Putamen (tissue), 1 donor: ENCODE measurements at regions not wholly inside any gene's neighbourhood (a gene's known extent, or its start where the extent isn't known, plus 50 kb on each side); places are given as distances from the start of the nearest gene placed in this dataset.
"Not testable (repeated sequence)": the region's sequence is repeated elsewhere in the genome, so short reads cannot be mapped to it uniquely, and the experiment has no call there.

Experiments used
- DNase-seq: peaks from one replicate; pipeline ENCODE4 v3.0.0-alpha.2; 2016; ENCODE audit warnings: low spot score

DNA sequence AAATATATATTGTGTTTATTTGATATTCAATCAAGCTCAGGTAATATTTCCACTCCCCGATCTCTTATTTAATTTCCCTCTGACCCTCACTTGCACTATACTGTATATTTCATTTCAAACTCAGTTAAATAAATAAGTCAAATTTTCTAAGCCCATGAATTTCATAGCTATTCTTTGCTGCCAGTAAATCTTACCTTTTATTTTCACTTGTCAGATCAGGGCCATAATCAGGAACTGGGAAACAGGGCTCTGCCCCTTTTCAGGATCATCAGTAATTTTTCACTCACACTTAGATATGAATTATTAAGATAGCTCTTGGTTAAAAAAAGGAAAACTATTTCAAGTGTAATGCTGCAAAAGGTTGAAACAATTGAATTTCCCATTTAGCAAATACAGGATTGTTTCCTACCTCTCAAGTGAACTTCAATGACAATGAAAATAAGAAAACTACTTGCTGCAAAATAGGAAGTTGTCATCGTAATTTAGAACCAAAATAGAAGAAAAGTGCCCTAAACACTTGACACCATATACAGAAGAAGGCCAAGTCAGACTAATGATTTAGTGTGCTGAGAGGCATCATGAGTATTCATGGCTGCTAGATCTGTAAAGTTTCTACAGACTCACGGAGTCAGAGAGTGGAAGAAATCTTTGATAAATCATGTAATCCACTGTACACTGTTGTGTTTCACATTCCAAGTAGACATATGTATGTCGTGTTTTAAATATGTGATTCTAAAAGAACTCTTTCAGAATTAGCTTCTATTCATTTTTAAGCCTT, 316.8 kb upstream of the CNTN5 start:
- no peak for DNase-seq

DNA sequence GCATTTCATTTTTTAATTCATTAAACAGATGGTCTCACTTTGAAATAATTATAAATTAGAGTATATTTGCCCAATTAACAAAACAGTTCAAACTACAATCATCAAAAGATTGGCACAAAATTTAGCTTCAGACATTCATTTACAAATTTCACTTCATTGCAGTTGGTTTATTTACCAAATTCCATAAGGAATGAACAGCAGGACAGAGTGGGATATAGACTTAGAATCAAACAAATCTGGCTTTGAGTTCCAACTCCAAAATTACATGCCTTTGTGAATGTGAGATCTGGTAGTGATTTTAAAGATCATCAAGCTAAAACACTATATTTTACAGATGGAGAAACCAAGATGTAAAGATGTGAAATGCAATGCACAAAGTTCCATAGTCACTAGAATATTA, 310.7 kb upstream of the CNTN5 start:
- DNase-seq = no peak

GRCh38 chr11:98710986-98711385, 309.8 kb upstream of the CNTN5 start:
- DNase-seq = no peak

DNA sequence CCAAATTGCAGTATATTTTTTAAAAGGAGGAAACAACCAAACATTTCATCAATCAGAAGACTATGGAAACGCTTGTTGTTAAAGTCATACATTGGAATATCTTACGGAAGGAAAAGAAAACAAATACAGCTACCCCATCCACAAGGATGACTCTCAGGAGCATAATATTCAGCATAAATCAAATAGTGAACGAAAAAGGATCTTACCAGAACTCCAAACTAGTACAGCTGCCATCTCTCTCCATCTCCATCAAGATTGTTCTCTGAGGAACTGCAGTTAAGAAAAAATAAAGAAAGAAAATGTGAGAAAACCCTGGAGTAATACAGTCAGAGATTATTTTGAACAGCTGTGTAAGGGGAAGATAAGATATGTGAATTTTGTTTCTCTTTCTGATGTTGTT, 299.8 kb upstream of the CNTN5 start:
- DNase-seq = no peak

DNA sequence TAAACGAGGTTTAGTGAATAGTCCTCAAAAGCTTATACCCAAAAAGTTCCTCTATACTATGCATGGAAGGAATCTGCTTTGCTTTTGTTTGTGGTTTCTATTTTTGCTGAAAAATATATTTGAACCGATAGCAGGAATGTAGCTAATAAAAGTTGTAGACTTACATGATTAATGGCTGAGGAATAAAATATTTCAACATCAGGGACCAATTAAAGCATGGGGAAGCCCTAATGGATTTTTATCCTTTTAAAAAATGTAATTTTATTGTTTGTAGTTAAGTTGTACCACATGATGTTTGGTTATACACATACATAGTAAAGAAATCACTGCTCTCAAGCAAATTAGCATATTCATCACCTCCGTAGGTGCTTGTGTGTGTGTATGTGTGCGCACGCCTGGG, 295.3 kb upstream of the CNTN5 start:
- DNase-seq = no peak

DNA sequence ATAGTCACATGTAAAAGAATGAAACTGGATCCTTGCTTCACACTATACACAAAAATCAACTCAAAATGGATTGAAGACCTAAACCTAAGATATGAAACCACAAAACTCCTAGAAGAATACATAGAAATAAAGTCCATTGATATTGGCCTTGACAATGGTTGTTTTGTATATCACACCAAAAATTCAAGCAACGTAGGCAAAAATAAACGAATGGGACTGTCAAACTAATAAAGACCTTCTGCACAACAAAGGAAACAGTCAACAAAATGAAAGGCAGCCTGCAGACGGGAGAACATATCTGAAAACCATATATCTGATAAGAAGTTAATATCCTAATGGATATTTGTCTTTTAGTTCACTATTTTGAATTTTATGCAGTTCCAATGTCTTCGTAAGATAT, 292.3 kb upstream of the CNTN5 start:
- DNase-seq = no peak

DNA sequence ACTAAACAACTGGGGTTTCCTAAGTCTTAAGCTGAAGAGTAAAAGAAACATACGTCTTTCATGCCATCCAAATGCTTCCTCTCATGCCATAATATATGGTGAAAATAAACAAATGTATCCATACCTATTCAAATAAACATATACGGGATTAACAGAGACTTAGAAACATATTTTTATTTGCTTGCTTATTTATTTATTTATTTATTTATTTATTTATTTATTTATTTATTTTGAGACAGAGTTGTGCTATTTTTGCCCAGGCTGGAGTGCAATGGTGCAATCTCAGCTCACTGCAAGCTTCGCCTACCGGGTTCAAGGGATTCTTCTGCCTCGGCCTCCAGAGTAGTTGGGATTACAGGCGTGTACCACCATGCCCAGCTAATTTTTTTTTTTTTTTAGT, 291.6 kb upstream of the CNTN5 start:
- no peak for DNase-seq

DNA sequence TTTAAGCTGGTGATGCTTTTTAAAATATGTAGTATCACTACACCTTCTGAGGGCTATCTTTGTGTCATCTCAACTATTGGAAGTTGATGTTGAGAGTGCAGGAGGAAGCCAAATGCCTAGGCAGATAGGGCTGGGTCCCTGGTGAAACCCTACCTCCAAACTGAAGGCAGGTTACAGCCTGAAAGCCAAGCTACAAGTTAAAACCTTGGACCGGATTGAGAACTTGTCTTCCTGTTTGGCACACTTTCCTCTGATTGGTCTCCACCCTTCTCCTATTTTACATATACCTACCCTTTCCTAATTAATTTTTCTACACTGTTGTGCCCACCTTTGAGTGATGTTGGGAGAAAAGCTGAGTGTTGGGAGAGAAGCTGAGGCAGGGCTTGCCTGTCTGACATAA, 287.8 kb upstream of the CNTN5 start:
- no peak for DNase-seq

DNA sequence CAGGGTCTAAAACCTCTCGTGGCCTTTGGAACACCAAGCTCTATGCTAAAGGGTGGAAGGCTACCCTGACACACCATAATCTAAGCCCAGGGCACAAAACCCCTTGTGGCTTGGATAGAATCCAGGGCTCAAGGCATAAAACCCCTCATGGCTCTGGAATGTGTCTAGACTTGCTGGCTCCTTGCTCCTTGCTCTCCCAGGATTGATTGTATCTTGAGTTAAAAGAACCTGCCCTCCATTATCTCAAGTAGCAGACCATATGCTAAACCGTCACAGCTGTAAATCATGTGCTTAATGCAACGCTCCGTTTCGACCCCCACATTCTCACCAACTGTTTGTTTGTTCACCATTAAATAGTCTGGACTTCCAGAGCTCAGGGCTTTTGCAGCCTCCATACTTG, 287.4 kb upstream of the CNTN5 start:
- not testable (repeated sequence) for DNase-seq

- DNase-seq = no peak
Measured at GRCh38 chr11:98734686-98735085, 286.1 kb upstream of the CNTN5 start.

DNA sequence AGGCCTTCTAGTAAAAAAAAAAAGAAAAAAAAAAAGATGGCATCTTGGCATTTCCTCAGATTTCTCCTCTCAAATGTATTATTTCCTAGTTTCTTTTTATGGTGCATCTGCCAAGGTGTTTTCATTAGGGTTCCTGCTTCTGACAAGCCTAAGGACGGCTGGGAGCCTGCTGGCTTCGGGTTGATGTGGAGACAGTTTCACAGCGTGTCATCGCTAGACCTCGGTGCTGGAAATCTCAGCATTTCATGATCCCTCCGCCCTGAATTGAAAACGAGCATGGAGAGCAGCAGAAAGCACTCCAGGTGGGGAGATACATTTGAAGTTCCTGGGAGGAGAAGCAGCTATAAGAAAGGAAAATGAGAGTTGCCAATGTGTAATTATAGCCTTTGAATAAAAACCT, 283.9 kb upstream of the CNTN5 start:
- no peak for DNase-seq

GRCh38 chr11:98740321-98740720, 280.4 kb upstream of the CNTN5 start:
- DNase-seq = no peak

DNA sequence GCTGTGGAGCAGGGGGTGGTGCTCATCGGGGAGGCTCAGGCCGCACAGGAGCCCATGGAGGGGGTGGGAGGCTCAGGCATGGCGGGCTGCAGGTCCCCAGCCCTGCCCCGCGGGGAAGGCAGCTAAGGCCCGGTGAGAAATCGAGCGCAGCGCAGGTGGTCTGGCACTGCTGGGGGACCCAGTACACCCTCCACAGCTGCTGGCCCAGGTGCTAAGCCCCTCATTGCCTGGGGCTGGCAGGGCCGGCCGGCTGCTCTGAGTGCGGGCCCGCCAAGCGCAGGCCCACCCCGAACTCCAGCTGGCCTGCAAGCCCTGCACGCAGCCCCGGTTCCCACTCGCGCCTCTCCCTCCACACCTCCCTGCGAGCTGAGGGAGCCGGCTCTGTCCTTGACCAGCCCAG, 257.3 kb upstream of the CNTN5 start:
- not testable (repeated sequence) for DNase-seq

DNA sequence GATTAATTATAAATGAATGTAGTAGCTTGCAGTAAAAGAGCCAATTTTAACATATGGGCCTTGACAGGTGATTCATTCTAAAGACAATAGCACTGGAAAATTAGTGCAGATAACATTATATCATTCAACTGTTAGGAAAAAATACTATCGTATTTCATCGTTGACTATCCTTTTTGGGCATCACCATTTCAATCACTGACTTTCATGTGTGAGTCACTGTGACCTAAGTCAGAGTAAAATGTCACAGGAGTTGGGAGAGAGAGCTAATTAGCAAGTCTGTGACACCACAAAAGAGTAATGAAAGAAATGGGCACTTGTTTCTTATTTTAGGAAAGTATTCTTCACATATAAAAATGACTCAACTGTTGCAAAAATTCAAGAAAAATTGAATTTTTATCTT, 253.8 kb upstream of the CNTN5 start:
- DNase-seq = peak; percentile 4

GRCh38 chr11:98770046-98770445, 250.7 kb upstream of the CNTN5 start:
- not testable (repeated sequence) for DNase-seq

GRCh38 chr11:98771791-98772190, 249.0 kb upstream of the CNTN5 start:
- no peak for DNase-seq

DNA sequence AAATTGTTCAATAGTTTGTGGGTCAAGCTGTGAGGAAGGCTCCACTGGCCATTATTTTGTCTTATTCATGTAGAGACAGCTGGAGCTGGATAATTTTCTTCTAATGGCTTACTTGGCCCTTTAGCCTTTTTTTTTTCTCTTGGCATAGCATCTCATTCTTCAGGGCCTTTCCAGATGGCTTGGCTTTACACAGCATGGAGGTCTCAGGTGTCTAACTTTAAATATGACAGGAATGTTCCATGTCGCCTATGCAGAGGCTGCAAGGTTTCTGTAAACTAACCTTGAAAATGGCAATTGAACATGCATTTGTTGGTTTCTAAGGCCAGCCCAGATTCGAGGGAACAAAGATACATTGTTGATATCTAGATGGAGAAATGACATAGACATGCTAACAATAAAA, 247.9 kb upstream of the CNTN5 start:
- DNase-seq = no peak

- no peak for DNase-seq
Measured at GRCh38 chr11:98793276-98793675, 227.5 kb upstream of the CNTN5 start.

DNA sequence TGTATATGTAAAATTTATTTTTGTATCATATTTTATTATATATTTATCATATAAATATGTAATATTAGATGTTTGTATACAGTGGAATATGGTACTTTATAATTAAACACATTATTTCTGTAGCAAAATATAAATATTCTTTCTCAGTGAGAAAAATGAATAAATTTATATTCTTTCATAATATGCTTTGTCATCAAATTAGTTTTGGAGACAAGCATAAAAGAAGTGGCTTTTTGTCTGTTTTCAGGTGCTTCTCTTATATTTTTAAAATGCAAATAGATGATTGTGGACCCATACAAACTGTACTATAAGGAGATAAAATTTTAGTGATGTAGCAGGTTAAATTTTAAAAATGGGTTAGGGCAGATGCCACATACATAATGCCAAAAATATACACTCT, 222.4 kb upstream of the CNTN5 start:
- no peak for DNase-seq

DNA sequence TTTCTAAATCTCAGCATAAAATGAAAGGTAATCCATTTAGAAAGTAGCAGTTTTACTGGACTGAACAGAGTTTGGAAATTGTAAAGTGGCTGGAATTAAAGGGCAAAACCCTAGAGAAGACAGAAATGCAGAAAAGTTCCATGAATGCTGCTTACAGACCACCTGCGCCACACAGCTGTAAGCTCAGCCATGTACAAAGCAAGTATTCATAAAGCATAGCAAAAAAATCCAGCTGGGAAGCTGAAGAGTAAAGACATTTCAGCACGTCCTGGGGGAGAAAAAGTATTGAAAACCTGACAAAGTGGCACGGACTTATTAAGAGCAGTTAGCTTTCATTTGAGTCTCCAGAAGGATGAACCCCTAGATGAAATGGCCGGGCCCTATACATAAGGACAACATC, 220.1 kb upstream of the CNTN5 start:
- DNase-seq = no peak

DNA sequence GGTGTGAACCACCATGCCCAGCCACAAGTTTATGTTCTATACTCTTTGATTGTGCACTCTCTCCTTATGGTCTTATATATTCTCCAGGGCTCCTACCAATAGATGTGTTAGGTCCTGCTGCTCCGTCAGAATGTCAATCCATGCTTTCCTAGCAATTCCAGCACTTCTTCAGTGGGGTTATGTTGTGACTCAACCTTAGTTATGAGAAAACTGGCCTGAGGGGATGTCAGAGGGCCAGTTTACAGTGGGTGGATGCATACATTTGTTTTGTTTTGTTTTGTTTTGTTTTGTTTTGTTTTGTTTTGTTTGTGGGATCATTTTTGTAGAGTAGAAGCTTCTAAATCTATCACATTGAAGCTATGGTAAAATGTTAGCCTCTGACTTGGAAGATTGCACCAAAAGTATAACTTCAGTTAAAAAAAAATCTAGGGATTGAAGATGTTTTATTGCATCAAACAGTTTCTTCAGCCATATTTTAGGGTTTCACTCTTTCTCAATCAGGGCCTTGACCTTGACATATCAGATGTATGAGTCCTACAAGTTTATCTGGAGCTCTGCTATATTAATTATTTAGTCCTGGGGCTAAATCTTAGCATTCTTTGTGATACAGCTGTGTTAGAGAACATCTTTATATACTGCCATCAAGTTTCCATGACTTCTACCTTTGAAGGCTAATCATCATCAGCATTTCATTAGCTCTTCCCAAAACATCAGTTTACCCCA, 191.6 kb upstream of the CNTN5 start:
- DNase-seq = no peak

GRCh38 chr11:98829971-98830370, 190.8 kb upstream of the CNTN5 start:
- no peak for DNase-seq

- DNase-seq = no peak
Measured at GRCh38 chr11:98834776-98835175, 186.0 kb upstream of the CNTN5 start.

DNA sequence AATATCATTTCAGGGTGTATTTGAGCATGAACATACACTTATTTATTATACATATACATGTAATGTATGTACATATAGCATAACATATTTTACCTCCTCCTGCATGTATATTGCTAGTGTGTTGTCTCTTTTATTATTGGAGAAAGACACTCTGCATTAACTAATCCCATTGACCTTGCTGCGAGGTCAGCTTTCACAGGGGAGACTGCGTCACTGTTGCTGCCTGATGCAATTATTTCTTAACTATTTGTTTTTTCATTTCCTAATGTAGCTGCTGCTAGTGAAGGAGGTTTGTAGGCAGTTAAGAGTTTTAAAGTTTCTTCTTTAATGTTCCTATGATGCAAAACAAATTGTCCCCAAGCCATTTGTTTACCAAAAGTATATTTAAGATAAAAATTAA, 185.4 kb upstream of the CNTN5 start:
- no peak for DNase-seq
